ENCODE measurements at regions not wholly inside any gene's neighbourhood (a gene's known extent, or its start where the extent isn't known, plus 50 kb on each side); places are given as distances from the start of the nearest gene placed in this dataset.

DNA sequence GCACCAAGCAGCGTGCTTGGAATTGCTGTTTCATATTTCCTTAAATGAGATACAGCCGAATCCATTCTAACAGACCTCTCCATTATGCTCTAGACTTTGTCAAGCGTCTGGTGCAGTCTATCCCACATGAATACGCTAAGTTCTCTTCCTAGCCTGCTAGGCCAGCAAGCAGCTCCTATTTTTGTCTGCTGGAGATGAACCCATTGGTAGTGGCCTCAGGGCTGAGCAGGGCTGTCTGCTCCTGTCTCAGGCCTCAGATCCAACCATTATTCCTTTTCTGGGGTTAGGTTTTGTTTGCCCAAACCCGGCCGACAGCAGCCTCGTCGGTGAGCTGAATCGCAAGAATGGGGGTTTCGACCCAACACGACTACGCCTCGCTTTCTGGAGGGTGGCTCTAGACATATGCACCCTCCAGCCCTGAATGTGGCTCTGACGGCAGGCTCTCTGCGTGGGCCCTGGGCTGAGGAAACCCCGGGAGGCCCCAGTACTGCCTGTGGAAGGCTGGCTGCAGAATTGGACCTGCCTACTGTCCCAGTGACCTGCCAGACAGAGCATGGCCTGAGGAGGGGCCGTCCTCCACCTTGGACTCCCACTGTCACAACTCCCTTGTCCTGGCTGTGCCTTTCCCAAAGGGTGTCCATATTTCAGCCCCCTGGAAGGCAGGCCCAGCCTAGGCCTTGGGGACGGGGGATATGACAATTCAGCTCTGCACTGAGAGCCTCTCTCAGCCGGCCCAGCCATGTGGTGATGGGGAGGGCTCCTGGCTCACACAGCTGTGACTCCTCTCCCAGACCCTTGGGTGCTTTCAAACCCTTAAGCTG is 267.9 kb upstream of the TCERG1L start:
- TF ChIP-seq, protein P1, sequence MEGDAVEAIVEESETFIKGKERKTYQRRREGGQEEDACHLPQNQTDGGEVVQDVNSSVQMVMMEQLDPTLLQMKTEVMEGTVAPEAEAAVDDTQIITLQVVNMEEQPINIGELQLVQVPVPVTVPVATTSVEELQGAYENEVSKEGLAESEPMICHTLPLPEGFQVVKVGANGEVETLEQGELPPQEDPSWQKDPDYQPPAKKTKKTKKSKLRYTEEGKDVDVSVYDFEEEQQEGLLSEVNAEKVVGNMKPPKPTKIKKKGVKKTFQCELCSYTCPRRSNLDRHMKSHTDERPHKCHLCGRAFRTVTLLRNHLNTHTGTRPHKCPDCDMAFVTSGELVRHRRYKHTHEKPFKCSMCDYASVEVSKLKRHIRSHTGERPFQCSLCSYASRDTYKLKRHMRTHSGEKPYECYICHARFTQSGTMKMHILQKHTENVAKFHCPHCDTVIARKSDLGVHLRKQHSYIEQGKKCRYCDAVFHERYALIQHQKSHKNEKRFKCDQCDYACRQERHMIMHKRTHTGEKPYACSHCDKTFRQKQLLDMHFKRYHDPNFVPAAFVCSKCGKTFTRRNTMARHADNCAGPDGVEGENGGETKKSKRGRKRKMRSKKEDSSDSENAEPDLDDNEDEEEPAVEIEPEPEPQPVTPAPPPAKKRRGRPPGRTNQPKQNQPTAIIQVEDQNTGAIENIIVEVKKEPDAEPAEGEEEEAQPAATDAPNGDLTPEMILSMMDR (conservative IDR thresholded peaks at IDR 0.05; ENCODE audit: low read depth, low read length), result no peak
- TF ChIP-seq EZH2 (IDR thresholded peaks at IDR 0.05; ENCODE audit: low read length, unreplicated experiment) (no peak), EZH2phosphoT487 (IDR thresholded peaks at IDR 0.05; ENCODE audit: borderline replicate concordance, low read length) (no peak)
